GM23338 (cell line): ENCODE measurements at regions not wholly inside any gene's neighbourhood (a gene's known extent, or its start where the extent isn't known, plus 50 kb on each side); places are given as distances from the start of the nearest gene placed in this dataset.

ENCODE experiments used
- ATAC-seq: fragments of 200-7000 bp; cut with Tn5 transposase; 3 replicates; pipeline ENCODE4 v1.9.1; 2020
- DNase-seq: peaks from one replicate; pipeline ENCODE4 v3.0.0-alpha.2; 2015; ENCODE audit warnings: low spot score
- H2AFZ ChIP-seq: fragments of 200-600 bp; sonication (generic); 2 replicates; pipeline ENCODE4 v1.8.0; 2016; ENCODE audit warnings: antibody characterized with exemption, mild to moderate bottlenecking, moderate library complexity
- H3F3A ChIP-seq: fragments of 200-600 bp; sonication (generic); replicated peaks from 2 replicates; pipeline ENCODE4 v1.8.0; 2017; ENCODE audit warnings: antibody characterized with exemption, mixed run types, low read depth
- H3K27ac ChIP-seq: fragments of 200-600 bp; sonication (generic); 2 replicates; pipeline ENCODE4 v1.6.1; 2016; ENCODE audit warnings: low read depth
- H3K27me3 ChIP-seq: fragments of 200-600 bp; sonication (generic); 2 replicates; pipeline ENCODE4 v1.8.0; 2016; ENCODE audit warnings: mild to moderate bottlenecking, mixed run types, moderate library complexity; ENCODE audit not compliant: insufficient read depth
- H3K36me3 ChIP-seq: fragments of 200-600 bp; sonication (generic); 2 replicates; pipeline ENCODE4 v1.8.0; 2016; ENCODE audit warnings: mild to moderate bottlenecking; ENCODE audit not compliant: insufficient read depth
- H3K4me1 ChIP-seq: fragments of 200-600 bp; sonication (generic); 2 replicates; pipeline ENCODE4 v1.8.0; 2016; ENCODE audit warnings: mild to moderate bottlenecking, moderate library complexity; ENCODE audit not compliant: insufficient read depth
- H3K4me2 ChIP-seq: fragments of 200-600 bp; sonication (generic); 2 replicates; pipeline ENCODE4 v1.7.1; 2017; ENCODE audit warnings: mixed run types
- H3K4me3 ChIP-seq: fragments of 200-600 bp; sonication (generic); 2 replicates; pipeline ENCODE4 v1.6.1; 2016; ENCODE audit warnings: mixed run types
- H3K79me2 ChIP-seq: fragments of 200-600 bp; sonication (generic); replicated peaks from 2 replicates; pipeline ENCODE4 v1.8.0; 2017; ENCODE audit warnings: mild to moderate bottlenecking; ENCODE audit not compliant: insufficient read depth
- H3K9me2 ChIP-seq: fragments of 200-600 bp; sonication (generic); 2 replicates; pipeline ENCODE4 v1.8.0; 2017; ENCODE audit not compliant: insufficient read depth
- H4K20me1 ChIP-seq: fragments of 200-600 bp; sonication (generic); replicated peaks from 2 replicates; pipeline ENCODE4 v1.8.0; 2017; ENCODE audit warnings: mild to moderate bottlenecking; ENCODE audit not compliant: insufficient read depth
- H3K27ac Mint-ChIP-seq: 2 replicates; pipeline ENCODE4 v1.8.0; 2020; ENCODE audit warnings: inconsistent platforms, mild to moderate bottlenecking, moderate library complexity, mixed read lengths
- H3K27me3 Mint-ChIP-seq: 3 replicates; pipeline ENCODE4 v1.8.0; 2022; ENCODE audit warnings: low read depth, mild to moderate bottlenecking, moderate library complexity, mixed read lengths, inconsistent platforms; ENCODE audit not compliant: insufficient read depth, poor library complexity
- H3K36me3 Mint-ChIP-seq: 3 replicates; pipeline ENCODE4 v1.8.0; 2021; ENCODE audit warnings: low read depth, mild to moderate bottlenecking, inconsistent platforms, moderate library complexity, mixed read lengths
- H3K4me1 Mint-ChIP-seq: 3 replicates; pipeline ENCODE4 v1.8.0; 2020; ENCODE audit warnings: mild to moderate bottlenecking, inconsistent platforms, mixed read lengths
- H3K4me3 Mint-ChIP-seq: 3 replicates; pipeline ENCODE4 v1.8.0; 2021; ENCODE audit warnings: moderate library complexity, mild to moderate bottlenecking, inconsistent platforms, mixed read lengths
- H3K9me3 Mint-ChIP-seq: 3 replicates; pipeline ENCODE4 v1.8.0; 2020; ENCODE audit warnings: moderate library complexity, mild to moderate bottlenecking, inconsistent platforms, mixed read lengths
- CREB1 ChIP-seq: fragments of 250-450 bp; sonication (Bioruptor Pico); IDR thresholded peaks from 2 replicates; pipeline ENCODE4 v1.5.0; 2020; ENCODE audit warnings: low read depth, mild to moderate bottlenecking, moderate library complexity
- ETS1 ChIP-seq: IDR thresholded peaks from 2 replicates; pipeline ENCODE4 v1.6.1; 2016; ENCODE audit warnings: antibody characterized with exemption
- EZH2 ChIP-seq: fragments of 200-600 bp; sonication (generic); IDR thresholded peaks from one replicate; pipeline ENCODE4 v1.8.0; 2017; ENCODE audit warnings: antibody characterized with exemption, mild to moderate bottlenecking, low read depth; ENCODE audit not compliant: unreplicated experiment
- EZH2phosphoT487 ChIP-seq: fragments of 200-600 bp; sonication (generic); IDR thresholded peaks from one replicate; pipeline ENCODE4 v1.8.1; 2018; ENCODE audit warnings: antibody characterized with exemption; ENCODE audit not compliant: unreplicated experiment
- JUNB ChIP-seq: IDR thresholded peaks from one replicate; pipeline ENCODE4 v1.6.1; 2016; ENCODE audit warnings: antibody characterized with exemption; ENCODE audit not compliant: unreplicated experiment
- NANOG ChIP-seq: IDR thresholded peaks from 2 replicates; pipeline ENCODE4 v1.6.1; 2016; ENCODE audit warnings: antibody characterized with exemption, borderline replicate concordance
- POLR2AphosphoS5 ChIP-seq: IDR thresholded peaks from 2 replicates; pipeline ENCODE4 v1.6.1; 2016; ENCODE audit warnings: antibody characterized with exemption, low read depth
- REST ChIP-seq: IDR thresholded peaks from one replicate; pipeline ENCODE4 v1.6.1; 2018; ENCODE audit warnings: antibody characterized with exemption; ENCODE audit not compliant: unreplicated experiment
- STAT1 ChIP-seq: IDR thresholded peaks from one replicate; pipeline ENCODE4 v1.6.1; 2016; ENCODE audit warnings: antibody characterized with exemption; ENCODE audit not compliant: unreplicated experiment
- ZNF114 ChIP-seq: fragments of 250-450 bp; sonication (Bioruptor Pico); IDR thresholded peaks from 2 replicates; pipeline ENCODE4 v1.5.0; 2020; ENCODE audit warnings: mild to moderate bottlenecking, moderate library complexity
- ZNF331 ChIP-seq: fragments of 250-450 bp; sonication (Bioruptor Pico); IDR thresholded peaks from 2 replicates; pipeline ENCODE4 v1.5.0; 2020; ENCODE audit warnings: low read depth, mild to moderate bottlenecking, moderate library complexity
- TF ChIP-seq, protein P1 (sequence below): fragments of 250-450 bp; sonication (Bioruptor Pico); IDR thresholded peaks from 2 replicates; pipeline ENCODE4 v1.5.0; 2020; ENCODE audit warnings: mild to moderate bottlenecking, moderate library complexity
- TF ChIP-seq, protein P2 (sequence below), 2 experiments: fragments of 200-600 bp in 1 of 2; sonication (generic) in 1 of 2; conservative IDR thresholded peaks; 2 replicates each; pipeline versions ENCODE4 v1.5.1 to v1.6.1; 2016 to 2017; ENCODE audit warnings: antibody characterized with exemption in 2 of 2, low read depth in 2 of 2, mild to moderate bottlenecking in 2 of 2, moderate library complexity in 1 of 2

GRCh38 chr15:47961401-47962090, 159.2 kb upstream of the SLC24A5 start:
- ATAC-seq (no peak), DNase-seq (no peak)
- Histone ChIP-seq H3K79me2 (no peaks in the 10 kb centered on the region), H3K9me2 (0 out of 2 replicates have a peak, but pooled peaks cover 8% of the 10 kb centered on the region), H3K4me1 (no peaks in the 10 kb centered on the region), H3K4me2 (no peak overlapping the region), H3F3A (no peaks in the 10 kb centered on the region), H3K4me3 (no peak overlapping the region), H3K27ac (no peak overlapping the region), H3K36me3 (no peaks in the 10 kb centered on the region; the same call in 1 of the 2 replicates), H3K27me3 (no peaks in the 10 kb centered on the region), H4K20me1 (no peaks in the 10 kb centered on the region), H2AFZ (no peak overlapping the region)
- Mint-ChIP-seq H3K27me3 (no peaks in the 10 kb centered on the region), H3K4me3 (no peak overlapping the region), H3K27ac (no peak overlapping the region), H3K36me3 (no peaks in the 10 kb centered on the region), H3K9me3 (no peaks in the 10 kb centered on the region), H3K4me1 (peaks cover 15% of the 10 kb centered on the region)
- TF ChIP-seq JUNB (no peak), REST (no peak), NANOG (no peak), STAT1 (no peak), POLR2AphosphoS5 (no peak), EZH2phosphoT487 (no peak), ETS1 (no peak), CREB1 (CRISPR knock-in tag) (no peak), EZH2 (no peak), ZNF114 (no peak), ZNF331 (no peak)
- TF ChIP-seq, protein P1, sequence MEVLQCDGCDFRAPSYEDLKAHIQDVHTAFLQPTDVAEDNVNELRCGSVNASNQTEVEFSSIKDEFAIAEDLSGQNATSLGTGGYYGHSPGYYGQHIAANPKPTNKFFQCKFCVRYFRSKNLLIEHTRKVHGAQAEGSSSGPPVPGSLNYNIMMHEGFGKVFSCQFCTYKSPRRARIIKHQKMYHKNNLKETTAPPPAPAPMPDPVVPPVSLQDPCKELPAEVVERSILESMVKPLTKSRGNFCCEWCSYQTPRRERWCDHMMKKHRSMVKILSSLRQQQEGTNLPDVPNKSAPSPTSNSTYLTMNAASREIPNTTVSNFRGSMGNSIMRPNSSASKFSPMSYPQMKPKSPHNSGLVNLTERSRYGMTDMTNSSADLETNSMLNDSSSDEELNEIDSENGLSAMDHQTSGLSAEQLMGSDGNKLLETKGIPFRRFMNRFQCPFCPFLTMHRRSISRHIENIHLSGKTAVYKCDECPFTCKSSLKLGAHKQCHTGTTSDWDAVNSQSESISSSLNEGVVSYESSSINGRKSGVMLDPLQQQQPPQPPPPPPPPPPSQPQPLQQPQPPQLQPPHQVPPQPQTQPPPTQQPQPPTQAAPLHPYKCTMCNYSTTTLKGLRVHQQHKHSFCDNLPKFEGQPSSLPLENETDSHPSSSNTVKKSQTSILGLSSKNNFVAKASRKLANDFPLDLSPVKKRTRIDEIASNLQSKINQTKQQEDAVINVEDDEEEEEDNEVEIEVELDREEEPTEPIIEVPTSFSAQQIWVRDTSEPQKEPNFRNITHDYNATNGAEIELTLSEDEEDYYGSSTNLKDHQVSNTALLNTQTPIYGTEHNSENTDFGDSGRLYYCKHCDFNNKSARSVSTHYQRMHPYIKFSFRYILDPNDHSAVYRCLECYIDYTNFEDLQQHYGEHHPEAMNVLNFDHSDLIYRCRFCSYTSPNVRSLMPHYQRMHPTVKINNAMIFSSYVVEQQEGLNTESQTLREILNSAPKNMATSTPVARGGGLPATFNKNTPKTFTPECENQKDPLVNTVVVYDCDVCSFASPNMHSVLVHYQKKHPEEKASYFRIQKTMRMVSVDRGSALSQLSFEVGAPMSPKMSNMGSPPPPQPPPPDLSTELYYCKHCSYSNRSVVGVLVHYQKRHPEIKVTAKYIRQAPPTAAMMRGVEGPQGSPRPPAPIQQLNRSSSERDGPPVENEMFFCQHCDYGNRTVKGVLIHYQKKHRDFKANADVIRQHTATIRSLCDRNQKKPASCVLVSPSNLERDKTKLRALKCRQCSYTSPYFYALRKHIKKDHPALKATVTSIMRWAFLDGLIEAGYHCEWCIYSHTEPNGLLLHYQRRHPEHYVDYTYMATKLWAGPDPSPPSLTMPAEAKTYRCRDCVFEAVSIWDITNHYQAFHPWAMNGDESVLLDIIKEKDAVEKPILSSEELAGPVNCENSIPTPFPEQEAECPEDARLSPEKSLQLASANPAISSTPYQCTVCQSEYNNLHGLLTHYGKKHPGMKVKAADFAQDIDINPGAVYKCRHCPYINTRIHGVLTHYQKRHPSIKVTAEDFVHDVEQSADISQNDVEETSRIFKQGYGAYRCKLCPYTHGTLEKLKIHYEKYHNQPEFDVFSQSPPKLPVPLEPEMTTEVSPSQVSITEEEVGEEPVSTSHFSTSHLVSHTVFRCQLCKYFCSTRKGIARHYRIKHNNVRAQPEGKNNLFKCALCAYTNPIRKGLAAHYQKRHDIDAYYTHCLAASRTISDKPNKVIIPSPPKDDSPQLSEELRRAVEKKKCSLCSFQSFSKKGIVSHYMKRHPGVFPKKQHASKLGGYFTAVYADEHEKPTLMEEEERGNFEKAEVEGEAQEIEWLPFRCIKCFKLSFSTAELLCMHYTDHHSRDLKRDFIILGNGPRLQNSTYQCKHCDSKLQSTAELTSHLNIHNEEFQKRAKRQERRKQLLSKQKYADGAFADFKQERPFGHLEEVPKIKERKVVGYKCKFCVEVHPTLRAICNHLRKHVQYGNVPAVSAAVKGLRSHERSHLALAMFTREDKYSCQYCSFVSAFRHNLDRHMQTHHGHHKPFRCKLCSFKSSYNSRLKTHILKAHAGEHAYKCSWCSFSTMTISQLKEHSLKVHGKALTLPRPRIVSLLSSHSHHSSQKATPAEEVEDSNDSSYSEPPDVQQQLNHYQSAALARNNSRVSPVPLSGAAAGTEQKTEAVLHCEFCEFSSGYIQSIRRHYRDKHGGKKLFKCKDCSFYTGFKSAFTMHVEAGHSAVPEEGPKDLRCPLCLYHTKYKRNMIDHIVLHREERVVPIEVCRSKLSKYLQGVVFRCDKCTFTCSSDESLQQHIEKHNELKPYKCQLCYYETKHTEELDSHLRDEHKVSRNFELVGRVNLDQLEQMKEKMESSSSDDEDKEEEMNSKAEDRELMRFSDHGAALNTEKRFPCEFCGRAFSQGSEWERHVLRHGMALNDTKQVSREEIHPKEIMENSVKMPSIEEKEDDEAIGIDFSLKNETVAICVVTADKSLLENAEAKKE, result no peak
- TF ChIP-seq, protein P2, sequence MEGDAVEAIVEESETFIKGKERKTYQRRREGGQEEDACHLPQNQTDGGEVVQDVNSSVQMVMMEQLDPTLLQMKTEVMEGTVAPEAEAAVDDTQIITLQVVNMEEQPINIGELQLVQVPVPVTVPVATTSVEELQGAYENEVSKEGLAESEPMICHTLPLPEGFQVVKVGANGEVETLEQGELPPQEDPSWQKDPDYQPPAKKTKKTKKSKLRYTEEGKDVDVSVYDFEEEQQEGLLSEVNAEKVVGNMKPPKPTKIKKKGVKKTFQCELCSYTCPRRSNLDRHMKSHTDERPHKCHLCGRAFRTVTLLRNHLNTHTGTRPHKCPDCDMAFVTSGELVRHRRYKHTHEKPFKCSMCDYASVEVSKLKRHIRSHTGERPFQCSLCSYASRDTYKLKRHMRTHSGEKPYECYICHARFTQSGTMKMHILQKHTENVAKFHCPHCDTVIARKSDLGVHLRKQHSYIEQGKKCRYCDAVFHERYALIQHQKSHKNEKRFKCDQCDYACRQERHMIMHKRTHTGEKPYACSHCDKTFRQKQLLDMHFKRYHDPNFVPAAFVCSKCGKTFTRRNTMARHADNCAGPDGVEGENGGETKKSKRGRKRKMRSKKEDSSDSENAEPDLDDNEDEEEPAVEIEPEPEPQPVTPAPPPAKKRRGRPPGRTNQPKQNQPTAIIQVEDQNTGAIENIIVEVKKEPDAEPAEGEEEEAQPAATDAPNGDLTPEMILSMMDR (conservative IDR thresholded peaks at IDR 0.05; ENCODE audit: low read depth in 2 of 2), result no peak
